GM12878 (cell line): ENCODE measurements at regions not wholly inside any gene's neighbourhood (a gene's known extent, or its start where the extent isn't known, plus 50 kb on each side); places are given as distances from the start of the nearest gene placed in this dataset.

Source experiments
- RCOR1 ChIP-seq: conservative IDR thresholded peaks from 2 replicates; pipeline ENCODE4 v1.6.1; 2012; ENCODE audit warnings: low read depth, low read length, improper control_type of control experiment
- TF ChIP-seq, protein P1 (sequence below): IDR thresholded peaks from 2 replicates; pipeline ENCODE4 v1.6.1; 2011; ENCODE audit warnings: low read depth, mild to moderate bottlenecking, low read length, moderate library complexity, borderline replicate concordance; ENCODE audit errors: extremely low read depth

DNA sequence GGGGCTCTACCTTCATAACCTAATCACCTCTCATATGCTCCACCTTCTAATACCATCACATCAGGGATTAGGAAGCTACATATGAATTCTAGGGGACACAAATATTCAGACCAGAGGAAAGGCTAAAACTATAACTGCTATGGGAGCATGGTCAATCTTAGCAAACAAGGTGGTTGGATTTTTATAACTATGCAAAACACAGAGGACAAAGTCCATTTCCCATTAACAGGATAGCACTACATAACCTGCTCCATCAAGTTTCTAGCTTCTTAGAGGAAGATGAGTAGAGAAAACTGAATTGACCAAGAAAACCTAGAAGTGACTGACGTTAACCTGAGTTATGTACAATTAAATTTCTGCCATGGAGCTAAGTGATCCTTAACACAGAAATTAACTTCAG is 398.6 kb downstream of the TBL1XR1 start:
- TF ChIP-seq, protein P1, sequence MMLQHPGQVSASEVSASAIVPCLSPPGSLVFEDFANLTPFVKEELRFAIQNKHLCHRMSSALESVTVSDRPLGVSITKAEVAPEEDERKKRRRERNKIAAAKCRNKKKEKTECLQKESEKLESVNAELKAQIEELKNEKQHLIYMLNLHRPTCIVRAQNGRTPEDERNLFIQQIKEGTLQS: no peak
- TF ChIP-seq RCOR1: no peak
